Cardiac fibroblast (primary cell): ENCODE measurements at regions not wholly inside any gene's neighbourhood (a gene's known extent, or its start where the extent isn't known, plus 50 kb on each side); places are given as distances from the start of the nearest gene placed in this dataset.

Experiments used
- DNase-seq, 2 donors: peaks; one replicate each; pipeline versions ENCODE4 v3.0.0 to v3.0.0-alpha.2; 2010; ENCODE audit warnings: low read depth in 2 of 2
- H3K4me3 ChIP-seq, 2 donors: replicated peaks in 1 of 2; 1 replicate in 1 of 2; 2 replicates in 1 of 2; pipeline ENCODE4 v1.5.1; 2011; ENCODE audit warnings: low read depth in 2 of 2, low read length in 2 of 2, mild to moderate bottlenecking in 2 of 2, moderate library complexity in 1 of 2
- CTCF ChIP-seq: IDR thresholded peaks from one replicate; pipeline ENCODE4 v1.5.1; 2011; ENCODE audit warnings: low read depth, mild to moderate bottlenecking, low read length, inconsistent platforms

- TF ChIP-seq CTCF, result no peak
- DNase-seq, result peak in 1 of 2 donors; percentile 46
- H3K4me3 ChIP-seq, result no peak overlapping the region
Measured at GRCh38 chr1:38274974-38275373, 228.4 kb upstream of the POU3F1 start.

GRCh38 chr1:38273196-38273804 is 226.7 kb upstream of the POU3F1 start:
- no peak for DNase-seq
- TF ChIP-seq CTCF, result no peak
- H3K4me3 ChIP-seq, result no peak overlapping the region

GRCh38 chr1:38272515-38272914 is 225.9 kb upstream of the POU3F1 start:
- no peak for DNase-seq
- H3K4me3 ChIP-seq, result no peak overlapping the region
- no peak for TF ChIP-seq CTCF

- DNase-seq, result no peak
- H3K4me3 ChIP-seq, result no peak overlapping the region
- no peak for TF ChIP-seq CTCF
Measured at GRCh38 chr1:38270849-38271633, 224.4 kb upstream of the POU3F1 start.

- DNase-seq, result peak in 1 of 2 donors; percentile 11
- no peak overlapping the region for H3K4me3 ChIP-seq
- no peak for TF ChIP-seq CTCF
Measured at GRCh38 chr1:38269923-38270848, 223.6 kb upstream of the POU3F1 start.

GRCh38 chr1:38268226-38268625 is 221.6 kb upstream of the POU3F1 start:
- no peak for DNase-seq
- no peak overlapping the region for H3K4me3 ChIP-seq
- no peak for TF ChIP-seq CTCF
